Activated B cell treated with CpG ODN at 0.5 μM for 24 hours (primary cell): ENCODE measurements at regions not wholly inside any gene's neighbourhood (a gene's known extent, or its start where the extent isn't known, plus 50 kb on each side); places are given as distances from the start of the nearest gene placed in this dataset.
"Not testable (repeated sequence)": the region's sequence is repeated elsewhere in the genome, so short reads cannot be mapped to it uniquely, and the experiment has no call there.

Experiments
- ATAC-seq: fragments of 200-7000 bp; cut with Tn5 transposase; one replicate; pipeline ENCODE4 v1.10.0; 2021; ENCODE audit warnings: low read depth, mild to moderate bottlenecking, moderate library complexity
- CTCF ChIA-PET: fragments of 350-600 bp; sonication (Branson Sonifier 250); formaldehyde crosslinking; loops from one replicate; lab custom pipeline; 2021; ENCODE audit warnings: antibody characterized with exemption; lab: Charles Lee
- POLR2A ChIA-PET: fragments of 350-600 bp; sonication (Branson Sonifier 250); formaldehyde crosslinking; loops from one replicate; lab custom pipeline; 2021; ENCODE audit warnings: antibody characterized with exemption; lab: Charles Lee
- DNase-seq: peaks from one replicate; pipeline ENCODE4 v3.0.0; 2022
- H3K27ac Mint-ChIP-seq: one replicate; pipeline ENCODE4 v1.8.0; 2020; ENCODE audit warnings: mixed read lengths
- H3K27me3 Mint-ChIP-seq: one replicate; pipeline ENCODE4 v1.8.0; 2021; ENCODE audit warnings: mixed read lengths
- H3K36me3 Mint-ChIP-seq: one replicate; pipeline ENCODE4 v1.8.0; 2021; ENCODE audit warnings: low read depth, mixed read lengths
- H3K4me1 Mint-ChIP-seq: one replicate; pipeline ENCODE4 v1.8.0; 2021; ENCODE audit warnings: mixed read lengths
- H3K4me3 Mint-ChIP-seq: one replicate; pipeline ENCODE4 v1.8.0; 2020; ENCODE audit warnings: mild to moderate bottlenecking, mixed read lengths
- H3K9me3 Mint-ChIP-seq: one replicate; pipeline ENCODE4 v1.8.0; 2020; ENCODE audit warnings: mixed read lengths
- intact Hi-C: fragments of 100-400 bp; cut with micrococcal nuclease; formaldehyde crosslinking; loops from one replicate; pipeline ENCODE4 v1.15.1; 2024
- TF ChIP-seq, protein P1 (sequence below): fragments of 200-600 bp; IDR thresholded peaks from one replicate; pipeline ENCODE4 v1.8.0; 2022; ENCODE audit warnings: antibody characterized with exemption, mild to moderate bottlenecking

DNA sequence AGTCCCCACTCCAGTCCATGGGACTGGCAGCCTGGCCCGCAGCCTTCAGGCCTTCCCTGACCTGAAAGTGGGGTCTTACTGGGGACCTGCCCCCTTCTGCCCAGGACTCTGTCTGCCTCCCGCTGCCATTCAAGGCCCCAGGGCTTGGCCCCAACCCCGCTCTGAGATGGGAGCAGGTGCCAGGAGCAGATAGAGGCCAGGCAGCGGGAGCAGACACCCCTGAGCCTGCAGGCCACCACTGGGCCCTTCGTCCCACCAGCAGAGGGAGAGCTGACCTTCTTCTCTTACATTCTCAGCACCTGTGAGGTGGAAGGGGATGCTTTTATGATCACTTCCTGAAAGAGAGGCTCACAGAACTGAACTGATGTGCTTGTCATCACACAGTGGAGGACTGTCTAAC is 62.2 kb upstream of the TINAGL1 start:
- TF ChIP-seq, protein P1, sequence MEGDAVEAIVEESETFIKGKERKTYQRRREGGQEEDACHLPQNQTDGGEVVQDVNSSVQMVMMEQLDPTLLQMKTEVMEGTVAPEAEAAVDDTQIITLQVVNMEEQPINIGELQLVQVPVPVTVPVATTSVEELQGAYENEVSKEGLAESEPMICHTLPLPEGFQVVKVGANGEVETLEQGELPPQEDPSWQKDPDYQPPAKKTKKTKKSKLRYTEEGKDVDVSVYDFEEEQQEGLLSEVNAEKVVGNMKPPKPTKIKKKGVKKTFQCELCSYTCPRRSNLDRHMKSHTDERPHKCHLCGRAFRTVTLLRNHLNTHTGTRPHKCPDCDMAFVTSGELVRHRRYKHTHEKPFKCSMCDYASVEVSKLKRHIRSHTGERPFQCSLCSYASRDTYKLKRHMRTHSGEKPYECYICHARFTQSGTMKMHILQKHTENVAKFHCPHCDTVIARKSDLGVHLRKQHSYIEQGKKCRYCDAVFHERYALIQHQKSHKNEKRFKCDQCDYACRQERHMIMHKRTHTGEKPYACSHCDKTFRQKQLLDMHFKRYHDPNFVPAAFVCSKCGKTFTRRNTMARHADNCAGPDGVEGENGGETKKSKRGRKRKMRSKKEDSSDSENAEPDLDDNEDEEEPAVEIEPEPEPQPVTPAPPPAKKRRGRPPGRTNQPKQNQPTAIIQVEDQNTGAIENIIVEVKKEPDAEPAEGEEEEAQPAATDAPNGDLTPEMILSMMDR, result no peak
- Mint-ChIP-seq H3K4me1 (peaks cover 5% of the 10 kb centered on the region), H3K9me3 (peaks cover 8% of the 10 kb centered on the region), H3K36me3 (no peaks in the 10 kb centered on the region), H3K27me3 (peaks cover 8% of the 10 kb centered on the region), H3K27ac (no peak overlapping the region), H3K4me3 (no peak overlapping the region)
- intact Hi-C loops, result no loop called here
- DNase-seq (no peak), ATAC-seq (no peak)
- POLR2A ChIA-PET, result no interaction called here
- CTCF ChIA-PET, result no interaction called here

DNA sequence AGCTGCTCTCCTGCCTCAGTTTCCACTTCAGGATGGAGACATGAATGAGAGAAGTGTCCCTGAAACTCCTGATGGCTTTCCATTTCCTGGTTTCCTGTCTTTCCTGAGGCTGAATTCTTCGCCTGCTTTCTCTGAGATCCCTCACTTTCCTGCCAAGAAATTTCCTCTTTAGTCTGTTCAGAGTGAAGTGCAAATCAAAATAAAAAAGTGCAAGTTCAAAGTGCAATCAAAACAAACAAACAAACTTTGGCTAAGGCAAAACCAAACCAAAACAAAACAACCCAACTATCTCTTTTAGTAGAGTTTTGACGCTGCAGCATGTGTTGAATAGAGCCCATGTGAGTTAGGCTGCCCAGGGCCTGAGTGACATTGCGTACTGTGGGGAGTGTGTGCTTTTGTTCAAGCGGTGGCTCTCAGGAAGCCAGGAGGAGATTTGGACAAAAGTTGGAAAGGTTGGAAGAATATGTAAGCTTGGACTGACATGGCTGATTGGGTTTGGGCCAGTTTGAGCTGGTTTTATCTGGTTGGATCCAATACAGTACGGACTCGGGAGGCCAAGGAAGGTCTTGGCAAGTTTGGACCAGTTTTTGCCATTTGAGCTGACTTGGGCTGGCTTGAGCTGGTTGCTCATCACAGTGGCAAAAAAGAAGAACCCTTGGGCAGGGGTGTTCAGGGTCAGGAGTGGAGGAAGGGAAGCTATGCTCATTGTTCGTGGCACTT is 61.1 kb upstream of the TINAGL1 start:
- no peak for ATAC-seq
- Mint-ChIP-seq H3K27me3 (peaks cover 8% of the 10 kb centered on the region), H3K36me3 (no peaks in the 10 kb centered on the region), H3K4me1 (no peaks in the 10 kb centered on the region), H3K9me3 (peaks cover 10% of the 10 kb centered on the region), H3K4me3 (no peak overlapping the region), H3K27ac (no peak overlapping the region)
- intact Hi-C loops, result no loop called here
- TF ChIP-seq, protein P1, result no peak
- DNase-seq, result no peak
- ChIA-PET POLR2A (no interaction called here), CTCF (no interaction called here)

DNA sequence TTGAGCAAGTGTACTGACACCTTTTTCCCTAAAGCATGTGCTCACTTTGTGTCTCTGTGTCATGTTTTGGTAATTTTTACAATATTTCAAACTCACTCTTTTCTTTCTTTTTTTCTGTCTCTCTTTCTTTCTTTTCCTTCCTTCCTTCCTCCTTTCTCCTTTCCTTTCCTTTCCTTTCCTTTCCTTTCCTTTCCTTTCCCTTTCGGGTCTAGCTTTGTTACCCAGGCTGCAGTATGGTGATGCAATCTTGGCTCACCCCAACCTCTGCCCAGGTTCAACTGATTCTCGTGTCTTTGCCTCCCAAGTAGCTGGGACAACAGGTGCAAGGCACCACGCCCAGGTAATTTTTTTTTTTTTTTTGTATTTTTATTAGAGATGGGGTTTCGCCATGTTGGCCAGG is 60.4 kb upstream of the TINAGL1 start:
- no peak for ATAC-seq
- TF ChIP-seq, protein P1, result no peak
- Mint-ChIP-seq H3K27me3 (peaks cover 8% of the 10 kb centered on the region), H3K36me3 (no peaks in the 10 kb centered on the region), H3K4me1 (no peaks in the 10 kb centered on the region), H3K27ac (no peak overlapping the region), H3K9me3 (peaks cover 12% of the 10 kb centered on the region), H3K4me3 (no peak overlapping the region)
- DNase-seq, result no peak
- CTCF ChIA-PET, result no interaction called here
- intact Hi-C loops, result no loop called here
- POLR2A ChIA-PET, result no interaction called here

DNA sequence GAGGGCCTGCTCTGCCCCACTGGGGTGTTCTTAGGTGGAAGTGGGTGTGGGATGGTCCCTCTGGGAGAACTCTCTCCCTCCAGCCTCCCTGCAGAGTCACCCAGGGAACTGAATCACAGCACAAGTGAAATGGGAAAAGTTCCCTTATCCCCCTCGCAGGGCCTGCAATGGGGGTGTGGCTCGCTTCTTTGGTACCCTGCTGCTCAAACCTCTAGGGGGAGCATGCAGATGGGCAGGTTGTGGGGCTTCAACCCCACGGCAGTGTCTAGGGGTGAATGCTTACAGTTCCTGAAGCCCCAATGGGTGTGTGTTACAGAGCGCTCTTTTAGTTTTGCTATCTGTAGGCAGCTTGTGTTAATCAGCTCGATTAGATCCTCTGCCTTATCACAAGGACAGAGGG is 59.0 kb upstream of the TINAGL1 start:
- Mint-ChIP-seq H3K4me3 (no peak overlapping the region), H3K27ac (no peak overlapping the region), H3K36me3 (no peaks in the 10 kb centered on the region), H3K9me3 (peaks cover 12% of the 10 kb centered on the region), H3K27me3 (peaks cover 4% of the 10 kb centered on the region), H3K4me1 (no peaks in the 10 kb centered on the region)
- ChIA-PET CTCF (no interaction called here), POLR2A (no interaction called here)
- intact Hi-C loops, result no loop called here
- ATAC-seq, result no peak
- TF ChIP-seq, protein P1, result no peak
- DNase-seq, result no peak

DNA sequence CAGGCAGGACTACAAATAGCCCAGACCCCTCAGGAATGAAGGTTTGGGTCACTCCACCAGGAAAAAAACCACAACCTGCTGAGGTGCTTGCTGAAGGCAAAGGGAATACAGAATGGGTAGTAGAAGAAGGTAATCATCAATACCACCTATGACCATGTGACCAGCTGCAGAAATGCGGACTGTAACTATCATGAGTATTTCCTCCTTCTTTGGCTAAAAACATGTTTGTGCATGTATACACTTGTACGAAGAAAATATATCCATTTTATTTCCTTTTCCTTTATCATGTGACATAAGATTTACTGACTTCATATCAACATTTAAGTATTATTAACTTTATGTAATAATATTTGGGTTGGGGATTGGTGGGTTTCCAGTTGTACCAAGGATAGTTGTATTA is 58.3 kb upstream of the TINAGL1 start:
- H3K27me3 Mint-ChIP-seq, ATAC-seq, DNase-seq, intact Hi-C loops, POLR2A ChIA-PET, H3K27ac Mint-ChIP-seq, H3K36me3 Mint-ChIP-seq, CTCF ChIA-PET, H3K4me3 Mint-ChIP-seq, H3K4me1 Mint-ChIP-seq: not testable (repeated sequence)
- H3K9me3 Mint-ChIP-seq, result peaks cover 11% of the 10 kb centered on the region
